HG03196 (cell line): ENCODE measurements at regions not wholly inside any gene's neighbourhood (a gene's known extent, or its start where the extent isn't known, plus 50 kb on each side); places are given as distances from the start of the nearest gene placed in this dataset.

Experiments used
- ATAC-seq: cut with Tn5 transposase; IDR thresholded peaks from one replicate; pipeline ENCODE4 v1.9.1; 2021; ENCODE audit not compliant: unreplicated experiment

DNA sequence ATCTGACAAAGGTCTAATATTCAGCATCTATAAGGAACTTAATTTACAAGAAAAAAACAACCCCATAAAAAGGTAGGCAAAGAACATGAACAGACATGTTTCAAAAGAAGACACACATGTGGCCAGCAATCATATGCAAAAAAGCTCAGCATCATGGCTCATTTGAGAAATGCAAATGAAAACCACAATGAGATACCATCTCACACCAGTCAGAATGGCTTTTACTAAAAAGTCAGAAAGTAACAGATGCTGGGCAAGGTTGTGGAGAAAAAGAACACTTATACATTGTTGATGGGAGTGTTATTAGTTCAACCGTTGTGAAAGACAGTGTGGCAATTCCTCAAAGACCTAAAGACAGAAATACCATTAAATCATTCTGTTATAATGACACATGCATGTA lies 289.9 kb upstream of the MMS22L start:
- ATAC-seq, result no peak

DNA sequence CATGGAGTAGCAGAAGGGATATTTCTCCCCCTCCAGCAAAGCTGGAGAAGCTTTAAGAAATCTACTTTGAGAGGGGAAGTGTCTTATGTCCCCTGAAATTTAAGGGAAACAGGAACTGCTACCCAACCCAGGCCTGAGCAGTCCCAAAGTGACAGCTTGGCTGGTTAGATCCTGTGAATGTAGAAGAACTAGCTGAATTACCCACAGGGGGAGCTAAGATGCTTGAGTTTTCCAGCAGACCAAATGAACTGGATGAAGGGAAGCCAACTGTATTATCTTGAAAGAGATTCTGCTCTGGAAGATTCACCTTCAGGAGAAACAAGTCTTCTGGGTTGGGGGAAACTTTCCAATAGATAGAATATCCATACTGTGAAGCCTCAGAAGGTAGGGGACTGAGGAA lies 303.3 kb upstream of the MMS22L start:
- no peak for ATAC-seq

DNA sequence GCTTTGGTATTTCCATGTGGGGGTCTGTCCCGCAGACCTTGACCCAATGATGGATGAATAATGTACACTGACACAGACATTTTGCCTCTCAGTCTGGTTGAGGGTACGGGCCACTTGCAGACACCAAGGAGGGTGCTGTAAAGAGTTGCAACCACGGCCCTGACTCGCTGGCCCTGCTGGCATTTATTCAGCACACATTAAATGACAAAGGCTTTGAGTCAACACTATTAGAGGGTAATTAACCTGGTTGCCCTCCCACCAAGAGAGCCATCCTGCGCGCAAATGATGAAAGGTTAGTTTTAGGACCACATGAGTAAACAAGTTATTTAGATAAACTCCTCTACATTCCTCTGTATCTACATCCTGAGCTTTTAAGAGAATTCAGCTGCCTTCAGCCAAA lies 308.9 kb upstream of the MMS22L start:
- no peak for ATAC-seq

DNA sequence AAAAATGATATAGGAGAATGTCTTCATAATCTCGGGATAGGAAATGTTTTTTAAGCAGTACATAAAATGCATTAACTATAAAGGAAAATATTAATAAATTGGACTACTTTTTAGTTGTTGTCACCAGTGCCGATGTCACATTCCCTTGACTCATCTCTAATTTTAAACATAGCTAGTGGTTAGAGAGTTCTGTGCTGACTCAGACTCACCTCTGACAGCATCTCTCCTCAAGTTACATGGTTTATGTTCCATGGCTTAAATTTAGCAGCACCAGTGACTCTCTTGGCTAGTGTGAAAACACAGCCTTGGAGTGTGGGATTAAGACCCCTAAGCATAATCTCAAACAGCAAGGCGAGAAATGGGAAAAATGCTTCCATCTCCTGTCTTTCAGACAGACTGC lies 311.8 kb upstream of the MMS22L start:
- ATAC-seq, result no peak

DNA sequence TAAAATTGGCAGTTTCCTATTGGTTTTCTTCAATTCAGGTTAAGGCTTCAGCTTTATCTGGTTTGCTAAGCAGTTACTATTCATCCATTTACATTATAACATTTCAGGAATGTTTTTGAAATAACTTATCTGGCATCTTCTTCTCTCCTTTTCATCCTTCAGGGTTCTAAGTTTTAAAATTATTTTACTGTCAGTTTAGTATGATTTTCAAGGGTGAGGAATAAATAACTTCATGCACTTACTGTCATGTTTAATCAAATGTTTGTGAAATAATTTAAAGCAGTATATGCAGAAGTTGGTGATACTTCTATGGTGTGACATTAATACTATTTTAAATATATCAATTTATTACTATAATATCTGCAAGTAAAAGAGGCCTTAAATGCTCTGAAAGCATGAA lies 338.1 kb upstream of the MMS22L start:
- no peak for ATAC-seq

DNA sequence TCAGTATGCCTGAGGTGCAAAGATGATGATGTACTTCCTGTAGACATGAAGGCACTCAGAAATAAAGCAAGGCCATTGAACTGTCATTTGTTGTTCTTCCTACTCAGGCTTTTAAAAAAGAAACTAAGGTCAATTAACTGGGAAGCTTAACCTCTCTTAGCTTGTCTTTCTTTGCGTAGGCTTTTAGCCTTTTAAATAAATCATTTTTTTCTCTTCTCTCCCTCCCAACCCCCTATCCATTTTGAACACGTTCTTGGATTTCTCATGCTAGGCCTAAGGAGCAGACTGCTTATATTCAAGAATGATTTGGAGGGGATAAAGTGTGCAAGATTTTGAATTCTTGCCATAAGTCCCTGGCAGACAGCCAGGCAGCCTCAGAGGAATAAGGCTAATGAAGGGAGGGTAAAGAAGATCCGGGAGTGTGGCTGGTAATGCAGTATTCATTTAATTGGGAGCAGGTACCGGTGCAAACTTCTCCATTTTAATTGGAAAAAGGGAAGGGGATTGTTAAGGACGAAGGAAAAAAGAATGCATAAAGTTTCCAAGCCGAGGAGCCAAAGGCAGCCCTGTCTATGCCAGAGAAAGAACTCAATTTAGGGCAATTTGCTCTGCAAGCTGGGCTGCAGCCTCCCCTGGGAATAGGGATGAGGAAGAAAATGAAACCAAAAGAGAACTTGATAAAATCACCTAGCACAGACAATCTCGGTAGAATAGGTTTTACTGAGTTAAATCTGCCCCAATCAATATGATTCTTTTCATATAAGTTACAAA lies 343.8 kb upstream of the MMS22L start:
- ATAC-seq, result no peak

DNA sequence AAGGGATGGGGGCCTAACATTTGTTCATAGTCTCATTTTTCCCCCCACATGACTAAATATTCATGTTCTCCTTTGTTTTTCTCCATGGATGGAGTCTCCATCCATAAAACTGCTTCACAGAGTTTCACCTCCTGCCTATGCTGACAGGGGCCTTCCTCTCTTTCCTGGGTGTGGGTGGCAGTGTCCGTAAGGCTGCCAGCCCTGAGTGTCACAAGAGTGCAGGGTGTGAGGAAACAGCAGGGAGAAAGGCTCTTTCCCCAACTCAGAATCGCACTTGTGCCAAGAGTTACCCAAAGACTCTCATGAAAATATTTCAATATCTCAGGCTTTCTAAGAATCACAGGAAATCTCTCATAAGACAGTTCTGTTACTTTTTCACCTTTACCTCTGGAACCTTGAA lies 346.2 kb upstream of the MMS22L start:
- ATAC-seq, result no peak

DNA sequence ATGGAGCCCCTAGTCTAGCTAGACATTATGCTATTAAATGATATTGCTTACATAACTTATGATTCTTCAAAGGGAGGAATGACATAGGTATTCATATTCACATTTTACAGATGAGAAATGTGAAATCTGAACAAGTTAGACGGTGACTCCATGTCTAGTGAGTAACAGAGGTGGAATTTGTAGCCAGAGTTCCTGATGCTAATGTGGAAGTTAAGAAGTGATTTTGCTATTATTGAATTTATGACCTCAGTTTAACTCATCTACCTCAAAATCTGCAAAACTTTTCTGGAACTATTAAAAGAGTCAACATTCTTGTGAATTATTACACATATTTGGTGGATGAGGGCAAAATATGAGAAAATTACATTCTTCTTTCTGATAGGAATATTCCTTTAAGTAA lies 347.6 kb upstream of the MMS22L start:
- no peak for ATAC-seq

DNA sequence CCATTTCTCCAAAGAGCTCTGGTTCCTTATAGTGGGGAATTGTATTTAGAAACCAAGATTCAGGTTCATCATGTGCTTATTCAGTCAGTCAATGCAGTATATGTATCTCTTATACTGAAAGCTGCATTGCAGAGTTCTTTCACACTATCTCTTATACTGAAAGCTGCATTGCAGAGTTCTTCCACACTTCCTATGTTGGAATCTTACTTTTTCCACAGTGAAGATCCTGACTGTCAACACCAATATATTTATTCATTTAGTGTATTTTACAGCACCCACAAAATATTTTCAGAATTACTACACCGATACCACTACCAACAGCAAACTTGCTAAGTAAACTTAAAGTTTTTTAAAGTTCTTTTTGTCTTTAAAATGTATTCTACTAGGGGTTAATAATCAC lies 349.3 kb upstream of the MMS22L start:
- ATAC-seq, result no peak

DNA sequence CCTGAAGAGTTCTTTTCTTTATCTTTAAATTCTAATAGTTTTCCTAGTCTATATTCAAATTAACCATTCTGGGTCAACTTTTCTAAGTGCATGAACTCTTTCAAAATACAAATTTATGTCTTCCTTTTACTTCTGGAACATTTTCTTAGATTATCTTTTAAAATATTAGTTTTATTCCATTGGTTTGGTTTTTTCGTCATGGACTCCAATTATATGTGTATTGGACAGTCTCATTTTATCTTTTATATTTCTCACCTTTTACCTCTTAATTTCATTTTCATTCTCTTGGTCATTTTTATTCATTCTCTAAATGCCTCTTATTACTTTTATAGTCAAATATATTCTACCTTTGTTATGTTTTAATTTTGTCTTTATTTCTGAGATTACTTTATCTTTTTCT lies 356.7 kb upstream of the MMS22L start:
- no peak for ATAC-seq

DNA sequence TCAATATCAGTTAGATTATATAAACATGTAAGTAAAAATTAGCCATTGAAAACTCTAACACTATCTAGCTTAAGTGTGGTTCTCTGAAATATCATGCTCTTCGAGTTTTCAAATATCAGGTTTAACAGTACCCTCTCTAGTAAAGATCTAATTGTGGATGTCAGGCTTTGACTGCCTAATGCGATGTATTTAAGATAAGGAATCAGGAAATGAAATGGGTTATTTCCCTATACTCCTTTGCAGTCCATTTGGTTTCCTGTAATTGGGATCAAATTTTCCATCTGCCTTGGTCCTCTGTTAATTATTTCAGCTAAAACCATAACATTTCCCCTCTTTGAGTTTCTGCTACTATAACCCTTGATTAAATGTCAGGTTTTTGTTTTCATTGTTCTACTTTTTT lies 361.3 kb upstream of the MMS22L start:
- no peak for ATAC-seq

DNA sequence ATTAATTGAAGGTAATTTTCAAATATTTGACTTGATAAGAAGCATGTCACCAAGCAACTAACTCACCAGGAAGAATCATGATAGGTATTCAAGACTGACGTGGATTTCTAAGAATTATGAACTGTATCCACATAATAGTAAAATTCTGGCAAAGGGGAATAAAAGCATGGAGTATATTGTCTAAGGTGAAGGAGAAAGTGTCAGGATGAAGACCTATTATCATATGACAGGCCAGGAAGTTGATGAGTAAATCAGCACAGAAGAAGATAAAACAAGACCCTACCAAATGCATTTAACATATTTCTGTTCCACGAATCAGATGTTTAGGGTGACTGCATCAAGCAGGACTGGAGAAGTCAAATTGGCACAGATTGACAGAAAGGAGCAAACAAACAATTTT lies 362.7 kb upstream of the MMS22L start:
- ATAC-seq, result no peak

DNA sequence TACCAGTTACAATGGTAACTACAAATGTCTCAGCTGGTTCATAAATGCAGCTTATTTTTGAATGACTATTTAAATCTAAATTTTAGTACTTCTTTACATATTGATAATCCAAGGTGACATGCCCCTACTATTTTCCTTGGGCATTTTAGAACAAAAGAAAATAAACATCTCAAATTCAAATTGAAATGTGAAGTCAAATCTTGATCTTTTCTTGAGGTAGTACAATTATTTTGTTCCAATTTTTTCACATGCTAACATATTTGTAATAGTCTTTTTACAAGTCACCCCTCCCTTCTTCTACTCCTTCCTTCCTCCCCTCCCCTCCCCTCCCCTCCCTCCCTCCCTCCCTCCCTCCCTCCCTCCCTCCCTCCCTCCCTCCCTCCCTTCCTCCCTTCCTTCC lies 370.1 kb upstream of the MMS22L start:
- no peak for ATAC-seq

DNA sequence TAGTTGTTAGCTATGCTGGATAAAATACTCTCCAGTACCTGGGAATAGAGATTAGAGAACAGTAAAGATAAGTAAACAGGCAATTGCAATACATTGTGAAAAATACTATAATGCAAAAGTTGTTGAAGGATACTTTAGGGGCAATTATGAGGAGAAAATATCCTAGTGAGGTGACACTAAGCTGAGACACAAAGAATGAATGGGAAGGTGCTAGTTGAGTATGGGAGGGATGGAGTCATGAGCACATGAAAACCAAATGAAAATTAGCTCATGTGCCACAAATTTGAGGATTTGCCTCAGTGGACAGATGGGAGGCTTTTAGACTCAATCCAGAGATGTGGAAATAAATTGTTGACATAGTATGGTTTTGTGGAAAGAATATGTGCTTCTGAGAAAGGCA lies 370.5 kb upstream of the MMS22L start:
- ATAC-seq, result no peak

DNA sequence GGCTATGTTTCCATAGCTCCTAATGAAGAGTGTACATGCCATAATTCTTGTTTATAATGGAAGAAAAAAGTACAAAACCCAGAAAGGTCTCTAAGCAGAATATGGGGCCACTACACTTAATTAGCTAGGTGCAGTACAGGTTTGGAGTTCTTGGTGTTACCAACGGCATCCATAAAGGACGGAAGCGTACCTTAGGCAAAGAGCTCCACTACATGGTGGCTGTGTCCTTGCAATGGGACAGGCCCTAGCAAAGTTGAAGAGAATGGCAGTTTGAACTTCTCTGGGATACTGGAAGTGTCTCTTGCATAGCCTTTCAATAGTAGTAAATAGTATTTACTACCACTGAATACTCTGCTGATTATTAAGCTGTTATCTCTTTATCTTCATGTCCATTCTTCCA lies 371.7 kb upstream of the MMS22L start:
- ATAC-seq, result no peak

DNA sequence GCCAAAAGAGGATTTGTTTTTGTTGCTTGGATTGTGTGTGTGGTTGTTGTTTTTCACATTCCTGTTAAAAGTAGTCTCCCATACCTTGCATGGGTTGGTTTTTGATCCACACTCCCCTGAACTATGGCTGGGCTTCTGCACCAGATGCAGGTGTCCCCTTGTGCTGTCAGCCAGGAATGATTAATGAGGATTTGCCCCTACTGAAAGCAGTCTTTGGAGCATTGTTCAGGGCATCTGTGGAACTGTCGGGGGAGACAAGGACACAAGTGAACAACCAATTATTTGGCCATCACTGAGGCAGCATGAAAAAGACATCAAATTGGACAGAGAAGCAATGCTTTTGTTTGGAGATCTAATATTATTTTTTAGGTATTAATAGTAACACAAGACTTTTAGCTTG lies 373.2 kb upstream of the MMS22L start:
- ATAC-seq, result no peak

DNA sequence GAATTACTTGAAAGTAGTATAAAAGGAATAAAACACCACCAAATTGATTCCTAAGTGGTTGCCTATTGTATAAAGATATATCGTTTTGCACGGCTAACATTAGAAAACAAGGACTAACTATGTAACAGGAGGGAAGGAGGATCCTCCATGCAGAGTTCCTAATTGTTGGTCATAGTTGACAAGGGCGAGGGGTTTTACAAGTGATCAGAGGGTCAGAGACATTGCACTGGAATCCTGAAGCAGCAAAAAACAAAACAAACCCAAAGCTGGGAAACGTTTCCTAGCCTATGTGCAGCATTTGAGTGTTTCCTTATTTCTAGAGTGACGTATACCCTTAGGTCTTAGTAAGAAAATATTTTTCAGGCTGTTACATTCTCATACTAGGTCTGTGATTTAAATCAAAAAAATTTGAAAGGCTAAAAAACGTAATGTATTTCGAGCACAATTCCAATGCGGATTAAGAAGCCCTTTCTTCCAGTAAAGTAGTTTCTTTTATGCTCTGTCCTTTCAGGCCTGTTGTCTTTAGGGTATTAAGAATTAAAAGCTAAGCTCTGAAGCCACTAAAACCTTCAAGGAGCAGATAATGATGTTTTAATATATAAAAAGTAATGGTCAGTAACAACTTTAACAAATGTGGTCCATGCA lies 373.8 kb upstream of the MMS22L start:
- no peak for ATAC-seq

DNA sequence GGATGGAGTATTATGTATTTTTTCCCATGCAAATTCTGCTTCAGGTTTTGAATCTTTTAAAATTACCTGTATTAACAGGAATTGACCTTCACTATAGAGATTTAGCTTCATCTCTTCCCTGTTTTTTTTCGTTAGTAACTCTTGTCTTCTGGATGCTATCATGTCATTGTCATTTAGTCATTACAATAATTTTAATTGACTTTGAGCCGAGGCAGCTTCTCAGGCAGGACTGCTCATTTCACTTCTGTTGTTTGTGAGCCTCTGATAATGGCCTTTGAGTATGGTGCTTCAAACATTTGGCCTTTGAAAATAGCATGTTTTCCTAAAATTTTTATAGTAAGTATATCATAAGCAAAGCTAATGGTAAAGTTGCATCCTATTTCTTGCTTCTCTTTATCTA lies 375.1 kb upstream of the MMS22L start:
- ATAC-seq, result no peak

DNA sequence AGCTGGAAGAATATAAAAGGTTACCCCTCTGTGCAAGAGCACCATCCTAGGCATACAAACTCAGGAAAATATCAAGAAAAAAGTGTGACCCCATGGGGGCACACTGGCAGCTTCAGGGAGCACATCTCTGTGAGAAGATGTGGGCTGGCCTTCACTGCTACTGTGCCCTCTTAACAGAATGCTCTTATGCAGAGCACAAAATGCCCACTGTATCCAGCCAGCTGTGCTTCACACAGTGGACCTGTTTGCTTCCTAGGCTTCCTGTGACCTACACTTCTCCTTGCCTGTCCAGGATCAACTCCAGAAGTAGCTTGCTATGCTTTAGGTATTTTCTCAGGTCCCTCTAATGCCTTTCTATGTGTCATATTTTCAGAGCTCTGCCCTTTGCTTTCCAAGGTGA lies 380.2 kb upstream of the MMS22L start:
- ATAC-seq, result no peak

DNA sequence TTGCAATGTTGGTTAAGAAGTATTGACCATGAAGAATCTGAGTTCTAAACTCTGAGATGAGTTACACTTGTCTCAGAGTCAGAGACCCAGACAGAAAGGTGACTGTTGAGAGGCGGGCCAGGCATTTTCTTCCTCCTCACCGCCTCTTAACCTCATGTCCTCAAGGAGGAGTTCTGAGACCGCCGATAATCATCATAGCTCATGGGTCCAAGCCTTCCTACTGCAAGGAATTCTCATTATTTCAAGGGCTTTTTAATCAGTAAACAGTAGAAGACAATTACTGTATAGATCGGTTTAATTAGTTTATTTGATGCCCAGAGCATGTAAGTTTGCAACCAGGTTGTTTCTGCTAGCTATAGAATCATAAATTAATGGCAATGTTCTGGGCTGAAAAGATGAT lies 382.4 kb upstream of the MMS22L start:
- ATAC-seq, result no peak

DNA sequence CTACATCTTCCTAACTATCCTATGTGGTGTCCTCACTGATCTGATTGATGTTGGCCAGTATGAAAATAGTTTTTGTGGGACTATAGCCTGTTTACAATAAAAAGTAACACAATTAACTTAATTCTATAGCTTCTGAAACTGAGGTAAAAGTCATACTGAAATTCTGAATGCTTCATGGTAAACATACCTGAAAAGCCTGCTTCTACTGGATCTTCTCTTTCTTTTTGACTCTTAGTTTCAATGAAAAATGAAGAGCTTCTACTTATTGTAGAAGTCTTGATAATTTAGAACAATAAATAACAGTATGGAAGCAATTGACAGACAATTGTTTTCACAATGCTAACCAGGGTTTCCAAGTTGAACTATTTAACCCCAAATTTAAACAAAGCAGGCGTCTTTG lies 383.9 kb upstream of the MMS22L start:
- ATAC-seq, result no peak

DNA sequence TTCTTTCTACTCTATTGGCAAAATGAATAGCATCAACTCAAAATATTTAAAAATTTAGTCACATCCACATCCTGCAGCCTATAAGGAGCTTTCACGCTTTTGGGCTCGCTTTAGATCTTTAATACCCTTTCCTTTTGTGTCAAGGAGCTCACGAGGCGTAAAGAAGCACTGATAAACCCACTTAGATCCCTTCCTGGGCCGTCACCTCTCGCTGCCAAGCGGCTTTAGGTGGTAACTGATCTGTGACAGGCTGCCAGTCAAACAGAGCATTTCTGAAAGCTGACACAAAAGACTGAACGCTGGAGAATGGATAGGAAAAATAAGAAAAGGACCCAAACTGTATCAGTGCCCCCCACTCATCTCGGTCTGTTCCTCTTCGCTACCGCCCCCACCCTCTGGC lies 385.7 kb upstream of the MMS22L start:
- peak; percentile 37 for ATAC-seq
